ENCODE measurements at regions not wholly inside any gene's neighbourhood (a gene's known extent, or its start where the extent isn't known, plus 50 kb on each side); places are given as distances from the start of the nearest gene placed in this dataset.

- Histone ChIP-seq H3K27ac (no peak overlapping the region), H3K9me3 (replicated peaks) (no peaks in the 10 kb centered on the region; the same call in 1 of the 2 replicates), H3K4me1 (peaks cover 12% of the 10 kb centered on the region), H3K27me3 (no peaks in the 10 kb centered on the region), H3K36me3 (no peaks in the 10 kb centered on the region), H3K4me3 (no peak overlapping the region)
- no peak for DNase-seq
These were observed 166.5 kb upstream of the TMCO5A start for GRCh38 chr15:37767841-37768455.

- Histone ChIP-seq H3K36me3 (no peaks in the 10 kb centered on the region), H3K9me3 (replicated peaks) (no peaks in the 10 kb centered on the region), H3K27me3 (no peaks in the 10 kb centered on the region), H3K27ac (no peak overlapping the region), H3K4me1 (0 out of 2 replicates have a peak, but pooled peaks cover 11% of the 10 kb centered on the region), H3K4me3 (no peak overlapping the region)
- peak in 1 of 2 experiments; percentile 19 for DNase-seq
These were observed 163.0 kb upstream of the TMCO5A start for GRCh38 chr15:37771465-37771864.

- H3K27me3 ChIP-seq: no peaks in the 10 kb centered on the region
- peak overlapping the region; percentile 53 for H3K27ac ChIP-seq
- no peak overlapping the region for H3K4me3 ChIP-seq
These were observed 161.2 kb upstream of the TMCO5A start for GRCh38 chr15:37773111-37773860.

GRCh38 chr15:37774961-37775360 is 159.5 kb upstream of the TMCO5A start:
- no peak overlapping the region for H3K4me3 ChIP-seq
- no peak for DNase-seq
- no peak overlapping the region for H3K27ac ChIP-seq
- no peaks in the 10 kb centered on the region for H3K9me3 ChIP-seq (replicated peaks)
- H3K27me3 ChIP-seq: no peaks in the 10 kb centered on the region
- H3K4me1 ChIP-seq: 0 out of 2 replicates have a peak, but pooled peaks cover 11% of the 10 kb centered on the region
- H3K36me3 ChIP-seq: no peaks in the 10 kb centered on the region

More at GRCh38 chr15:37773111-37773860, 161.2 kb upstream of the TMCO5A start:
- H3K9me3 ChIP-seq (replicated peaks): no peaks in the 10 kb centered on the region
- H3K4me1 ChIP-seq: 0 out of 2 replicates have a peak, but pooled peaks cover 11% of the 10 kb centered on the region
- H3K36me3 ChIP-seq: no peaks in the 10 kb centered on the region
- DNase-seq: peak; percentile 20 to 52

- H3K4me1 ChIP-seq: 0 out of 2 replicates have a peak, but pooled peaks cover 8% of the 10 kb centered on the region
- no peak for DNase-seq
- H3K27ac ChIP-seq: no peak overlapping the region
- no peaks in the 10 kb centered on the region for H3K9me3 ChIP-seq (replicated peaks)
- H3K27me3 ChIP-seq: no peaks in the 10 kb centered on the region
- no peak overlapping the region for H3K4me3 ChIP-seq
- no peaks in the 10 kb centered on the region for H3K36me3 ChIP-seq
These were observed 157.4 kb upstream of the TMCO5A start for GRCh38 chr15:37777006-37777405.

- Histone ChIP-seq H3K27ac (no peak overlapping the region), H3K27me3 (peaks cover 4% of the 10 kb centered on the region; the same call in 1 of the 2 replicates), H3K4me1 (no peaks in the 10 kb centered on the region), H3K9me3 (replicated peaks) (no peaks in the 10 kb centered on the region), H3K4me3 (no peak overlapping the region), H3K36me3 (no peaks in the 10 kb centered on the region)
- no peak for DNase-seq
These were observed 151.2 kb upstream of the TMCO5A start for GRCh38 chr15:37783290-37783689.

GRCh38 chr15:37788330-37788729 is 146.1 kb upstream of the TMCO5A start:
- Histone ChIP-seq H3K36me3 (no peaks in the 10 kb centered on the region), H3K4me1 (no peaks in the 10 kb centered on the region), H3K4me3 (no peak overlapping the region), H3K27me3 (peaks cover 4% of the 10 kb centered on the region; the same call in 1 of the 2 replicates), H3K27ac (no peak overlapping the region), H3K9me3 (replicated peaks) (no peaks in the 10 kb centered on the region)
- no peak for DNase-seq

- H3K4me1 ChIP-seq: no peaks in the 10 kb centered on the region
- H3K9me3 ChIP-seq (replicated peaks): no peaks in the 10 kb centered on the region
- no peak for DNase-seq
- no peaks in the 10 kb centered on the region for H3K36me3 ChIP-seq
- peaks cover 4% of the 10 kb centered on the region; the same call in 1 of the 2 replicates for H3K27me3 ChIP-seq
- H3K27ac ChIP-seq: no peak overlapping the region
- no peak overlapping the region for H3K4me3 ChIP-seq
These were observed 145.6 kb upstream of the TMCO5A start for GRCh38 chr15:37788767-37789396.

- H3K27ac ChIP-seq: no peak overlapping the region
- no peaks in the 10 kb centered on the region for H3K36me3 ChIP-seq
- no peaks in the 10 kb centered on the region for H3K9me3 ChIP-seq (replicated peaks)
- no peak overlapping the region for H3K4me3 ChIP-seq
- no peak for DNase-seq
- H3K4me1 ChIP-seq: no peaks in the 10 kb centered on the region
- H3K27me3 ChIP-seq: no peaks in the 10 kb centered on the region
These were observed 145.0 kb upstream of the TMCO5A start for GRCh38 chr15:37789397-37789786.

GRCh38 chr15:37789881-37790280 is 144.6 kb upstream of the TMCO5A start:
- H3K27ac ChIP-seq: no peak overlapping the region

GRCh38 chr15:37791693-37792092 is 142.7 kb upstream of the TMCO5A start:
- Histone ChIP-seq H3K9me3 (replicated peaks) (no peaks in the 10 kb centered on the region), H3K27ac (no peak overlapping the region)
- DNase-seq: no peak

More at GRCh38 chr15:37789881-37790280, 144.6 kb upstream of the TMCO5A start:
- Histone ChIP-seq H3K36me3 (no peaks in the 10 kb centered on the region), H3K4me1 (no peaks in the 10 kb centered on the region), H3K27me3 (no peaks in the 10 kb centered on the region), H3K4me3 (no peak overlapping the region), H3K9me3 (replicated peaks) (no peaks in the 10 kb centered on the region)
- DNase-seq: no peak

GRCh38 chr15:37792351-37792750 is 142.1 kb upstream of the TMCO5A start:
- Histone ChIP-seq H3K27me3 (peaks cover 4% of the 10 kb centered on the region; the same call in 1 of the 2 replicates), H3K4me1 (no peaks in the 10 kb centered on the region), H3K9me3 (replicated peaks) (no peaks in the 10 kb centered on the region), H3K36me3 (no peaks in the 10 kb centered on the region), H3K27ac (no peak overlapping the region), H3K4me3 (no peak overlapping the region)
- DNase-seq: no peak

More at GRCh38 chr15:37791693-37792092, 142.7 kb upstream of the TMCO5A start:
- Histone ChIP-seq H3K4me1 (no peaks in the 10 kb centered on the region), H3K27me3 (peaks cover 4% of the 10 kb centered on the region; the same call in 1 of the 2 replicates), H3K4me3 (no peak overlapping the region), H3K36me3 (no peaks in the 10 kb centered on the region)

- peak in 1 of 2 experiments; percentile 8 for DNase-seq
- Histone ChIP-seq H3K27ac (no peak overlapping the region), H3K9me3 (replicated peaks) (no peaks in the 10 kb centered on the region)
These were observed 140.6 kb upstream of the TMCO5A start for GRCh38 chr15:37793851-37794250.

GRCh38 chr15:37794947-37795346 is 139.5 kb upstream of the TMCO5A start:
- Histone ChIP-seq H3K27me3 (peaks cover 5% of the 10 kb centered on the region), H3K27ac (no peak overlapping the region), H3K4me1 (no peaks in the 10 kb centered on the region), H3K36me3 (no peaks in the 10 kb centered on the region), H3K9me3 (replicated peaks) (no peaks in the 10 kb centered on the region), H3K4me3 (no peak overlapping the region)
- no peak for DNase-seq

More at GRCh38 chr15:37793851-37794250, 140.6 kb upstream of the TMCO5A start:
- Histone ChIP-seq H3K4me1 (no peaks in the 10 kb centered on the region), H3K36me3 (no peaks in the 10 kb centered on the region), H3K27me3 (peaks cover 4% of the 10 kb centered on the region; the same call in 1 of the 2 replicates), H3K4me3 (no peak overlapping the region)

GRCh38 chr15:37801529-37801928 is 132.9 kb upstream of the TMCO5A start:
- DNase-seq: no peak
- H3K9me3 ChIP-seq (replicated peaks): no peaks in the 10 kb centered on the region
- no peak overlapping the region for H3K27ac ChIP-seq
- H3K4me3 ChIP-seq: no peak overlapping the region
- no peaks in the 10 kb centered on the region for H3K36me3 ChIP-seq
- H3K4me1 ChIP-seq: no peaks in the 10 kb centered on the region
- H3K27me3 ChIP-seq: peaks cover 3% of the 10 kb centered on the region
